GM12892 (cell line): ENCODE measurements at regions not wholly inside any gene's neighbourhood (a gene's known extent, or its start where the extent isn't known, plus 50 kb on each side); places are given as distances from the start of the nearest gene placed in this dataset.

Source experiments
- POLR2A ChIP-seq: IDR thresholded peaks from 2 replicates; pipeline ENCODE4 v1.6.1; 2011; ENCODE audit warnings: low read depth, low read length, control low read depth
- TAF1 ChIP-seq: IDR thresholded peaks from 2 replicates; pipeline ENCODE4 v1.6.1; 2011; ENCODE audit warnings: low read depth, mild to moderate bottlenecking, control low read depth, low read length, borderline replicate concordance

DNA sequence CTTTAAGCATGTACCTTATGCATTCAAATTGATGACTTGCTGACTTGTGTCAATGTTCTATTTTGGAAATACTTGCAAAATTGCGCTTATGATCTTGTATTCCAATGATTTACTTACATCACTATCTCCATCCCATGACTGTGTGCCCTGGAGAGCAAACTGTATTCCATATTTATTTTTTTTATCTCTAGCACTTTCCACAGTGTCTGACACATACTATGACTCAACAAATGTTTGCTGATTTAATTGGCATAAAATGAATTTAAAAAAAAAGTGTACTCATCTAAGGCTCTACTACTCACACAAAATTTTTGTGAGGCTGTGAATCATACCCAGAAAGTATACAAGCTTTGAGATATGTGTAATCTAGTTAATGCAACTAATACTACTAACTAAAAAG is 1066.8 kb upstream of the ADGRL3 start:
- TF ChIP-seq TAF1 = no peak
- no peak for TF ChIP-seq POLR2A
